A673 (cell line): ENCODE measurements at regions not wholly inside any gene's neighbourhood (a gene's known extent, or its start where the extent isn't known, plus 50 kb on each side); places are given as distances from the start of the nearest gene placed in this dataset.

ENCODE experiments used
- BruUV-seq: library from RNA; stranded (reverse); fragments of 400-500 nt; replicated peaks from 2 replicates; lab custom pipeline; 2021; lab: Mats Ljungman, UMichigan
- CTCF ChIA-PET: fragments of 300-600 bp; sonication (Branson Sonifier 250); formaldehyde crosslinking; loops from one replicate; lab custom pipeline; 2022; ENCODE audit warnings: antibody characterized with exemption; lab: Charles Lee
- POLR2A ChIA-PET: fragments of 300-600 bp; sonication (Branson Sonifier 250); formaldehyde crosslinking; loops from one replicate; lab custom pipeline; 2022; ENCODE audit warnings: antibody characterized with exemption; ENCODE audit not compliant: low non-redundant PET; lab: Charles Lee
- DNase-seq: peaks from one replicate; pipeline ENCODE4 v3.0.0-alpha.2; 2015; ENCODE audit warnings: low spot score
- H3K27ac ChIP-seq: fragments of 200-600 bp; sonication (generic); 2 replicates; pipeline ENCODE4 v1.5.1; 2016; ENCODE audit warnings: mixed run types, low read depth, mild to moderate bottlenecking, mixed read lengths, antibody characterized with exemption, low read length; ENCODE audit not compliant: poor library complexity, severe bottlenecking
- H3K27me3 ChIP-seq: fragments of 200-600 bp; sonication (generic); replicated peaks from 2 replicates; pipeline ENCODE4 v1.6.1; 2017; ENCODE audit warnings: mixed run types, low read depth, mild to moderate bottlenecking, mixed read lengths, antibody characterized with exemption, low read length; ENCODE audit not compliant: insufficient read depth, poor library complexity
- H3K36me3 ChIP-seq: fragments of 200-600 bp; sonication (generic); 2 replicates; pipeline ENCODE4 v1.6.1; 2016; ENCODE audit warnings: mixed run types, mild to moderate bottlenecking, mixed read lengths, antibody characterized with exemption, low read length; ENCODE audit not compliant: insufficient read depth, poor library complexity, severe bottlenecking
- H3K4me1 ChIP-seq: fragments of 200-600 bp; sonication (generic); 2 replicates; pipeline ENCODE4 v1.6.1; 2017; ENCODE audit warnings: mixed run types, mild to moderate bottlenecking, mixed read lengths, antibody characterized with exemption, low read length; ENCODE audit not compliant: insufficient read depth, poor library complexity, severe bottlenecking
- H3K4me3 ChIP-seq: fragments of 200-600 bp; sonication (generic); 2 replicates; pipeline ENCODE4 v1.5.1; 2016; ENCODE audit warnings: low read depth, mixed run types, mild to moderate bottlenecking, mixed read lengths, low read length; ENCODE audit not compliant: poor library complexity, severe bottlenecking
- H3K9me3 ChIP-seq: fragments of 200-600 bp; sonication (generic); 2 replicates; pipeline ENCODE4 v1.6.1; 2016; ENCODE audit warnings: mixed run types, low read depth, mild to moderate bottlenecking, mixed read lengths, antibody characterized with exemption, low read length; ENCODE audit not compliant: poor library complexity, severe bottlenecking
- EZH2 ChIP-seq: fragments of 200-600 bp; sonication (generic); IDR thresholded peaks from 2 replicates; pipeline ENCODE4 v1.6.1; 2017; ENCODE audit warnings: borderline replicate concordance, low read depth, mild to moderate bottlenecking, mixed read lengths, antibody characterized with exemption, low read length; ENCODE audit not compliant: poor library complexity, severe bottlenecking
- intact Hi-C: fragments of 100-400 bp; cut with micrococcal nuclease; formaldehyde crosslinking; loops from one replicate; pipeline ENCODE4 v1.10.0; 2022; ENCODE audit not compliant: unreplicated experiment
- TF ChIP-seq, protein P1 (sequence below): fragments of 300-800, 200-600 bp; sonication (generic); conservative IDR thresholded peaks from 2 replicates; pipeline ENCODE4 v1.5.1; 2017; ENCODE audit warnings: low read depth, mild to moderate bottlenecking, antibody characterized with exemption, low read length, moderate library complexity, mixed read lengths

DNA sequence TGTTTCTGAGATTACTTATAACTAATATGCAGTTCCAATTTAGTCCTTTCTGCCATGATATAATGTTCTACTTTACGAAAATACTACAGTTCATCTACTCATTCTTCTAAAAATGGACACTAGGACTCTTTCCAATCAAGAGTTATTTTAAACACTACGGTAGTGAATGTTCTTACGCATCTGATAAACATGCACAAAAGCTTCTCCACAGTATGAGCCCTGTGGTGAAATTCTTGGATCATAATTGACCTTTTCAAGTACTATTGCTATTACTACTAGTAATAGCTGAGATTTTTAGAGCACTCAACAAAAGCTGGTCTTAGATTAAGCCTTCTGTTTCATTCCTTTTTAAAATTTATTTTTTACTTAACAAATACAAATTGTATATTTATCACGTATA is 106.4 kb downstream of the CH25H start:
- no peak for DNase-seq
- POLR2A ChIA-PET: no interaction called here
- Histone ChIP-seq H3K9me3 (no peaks in the 10 kb centered on the region), H3K27ac (no peak overlapping the region), H3K36me3 (no peaks in the 10 kb centered on the region), H3K27me3 (no peaks in the 10 kb centered on the region), H3K4me1 (no peaks in the 10 kb centered on the region), H3K4me3 (no peak overlapping the region)
- intact Hi-C loops: no loop called here
- no TSS peak for BruUV-seq
- no peak for TF ChIP-seq EZH2
- TF ChIP-seq, protein P1, sequence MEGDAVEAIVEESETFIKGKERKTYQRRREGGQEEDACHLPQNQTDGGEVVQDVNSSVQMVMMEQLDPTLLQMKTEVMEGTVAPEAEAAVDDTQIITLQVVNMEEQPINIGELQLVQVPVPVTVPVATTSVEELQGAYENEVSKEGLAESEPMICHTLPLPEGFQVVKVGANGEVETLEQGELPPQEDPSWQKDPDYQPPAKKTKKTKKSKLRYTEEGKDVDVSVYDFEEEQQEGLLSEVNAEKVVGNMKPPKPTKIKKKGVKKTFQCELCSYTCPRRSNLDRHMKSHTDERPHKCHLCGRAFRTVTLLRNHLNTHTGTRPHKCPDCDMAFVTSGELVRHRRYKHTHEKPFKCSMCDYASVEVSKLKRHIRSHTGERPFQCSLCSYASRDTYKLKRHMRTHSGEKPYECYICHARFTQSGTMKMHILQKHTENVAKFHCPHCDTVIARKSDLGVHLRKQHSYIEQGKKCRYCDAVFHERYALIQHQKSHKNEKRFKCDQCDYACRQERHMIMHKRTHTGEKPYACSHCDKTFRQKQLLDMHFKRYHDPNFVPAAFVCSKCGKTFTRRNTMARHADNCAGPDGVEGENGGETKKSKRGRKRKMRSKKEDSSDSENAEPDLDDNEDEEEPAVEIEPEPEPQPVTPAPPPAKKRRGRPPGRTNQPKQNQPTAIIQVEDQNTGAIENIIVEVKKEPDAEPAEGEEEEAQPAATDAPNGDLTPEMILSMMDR: no peak
- CTCF ChIA-PET: no interaction called here

DNA sequence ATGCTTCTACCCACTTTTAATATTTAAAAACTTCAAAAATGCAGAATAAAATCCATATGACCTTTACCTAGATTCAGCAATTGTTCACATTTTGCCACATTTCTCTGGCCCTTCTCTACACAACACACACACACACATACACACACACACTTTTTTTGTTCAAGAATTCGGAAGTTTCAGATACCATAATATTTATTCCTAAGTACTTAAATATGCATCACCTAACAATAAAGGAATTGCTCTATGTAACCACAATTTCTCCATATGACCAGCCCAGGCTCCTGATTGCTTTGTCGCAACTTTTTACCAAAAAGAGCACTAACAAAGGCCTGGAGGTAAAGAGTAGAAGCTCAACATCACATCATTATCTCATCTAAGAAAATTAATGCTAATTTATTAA is 106.6 kb downstream of the FAS start:
- Histone ChIP-seq H3K4me1 (no peaks in the 10 kb centered on the region), H3K4me3 (no peak overlapping the region), H3K27me3 (no peaks in the 10 kb centered on the region), H3K27ac (no peak overlapping the region), H3K36me3 (no peaks in the 10 kb centered on the region), H3K9me3 (no peaks in the 10 kb centered on the region)
- DNase-seq: no peak
- no TSS peak for BruUV-seq
- intact Hi-C loops: no loop called here
- CTCF ChIA-PET: interaction anchor here (0.6 kb wide), 1 partner anchor 638 kb away, joined by 3 read pairs; no protein-coding TSS in a partner anchor
- TF ChIP-seq, protein P1: no peak
- no peak for TF ChIP-seq EZH2
- POLR2A ChIA-PET: no interaction called here

DNA sequence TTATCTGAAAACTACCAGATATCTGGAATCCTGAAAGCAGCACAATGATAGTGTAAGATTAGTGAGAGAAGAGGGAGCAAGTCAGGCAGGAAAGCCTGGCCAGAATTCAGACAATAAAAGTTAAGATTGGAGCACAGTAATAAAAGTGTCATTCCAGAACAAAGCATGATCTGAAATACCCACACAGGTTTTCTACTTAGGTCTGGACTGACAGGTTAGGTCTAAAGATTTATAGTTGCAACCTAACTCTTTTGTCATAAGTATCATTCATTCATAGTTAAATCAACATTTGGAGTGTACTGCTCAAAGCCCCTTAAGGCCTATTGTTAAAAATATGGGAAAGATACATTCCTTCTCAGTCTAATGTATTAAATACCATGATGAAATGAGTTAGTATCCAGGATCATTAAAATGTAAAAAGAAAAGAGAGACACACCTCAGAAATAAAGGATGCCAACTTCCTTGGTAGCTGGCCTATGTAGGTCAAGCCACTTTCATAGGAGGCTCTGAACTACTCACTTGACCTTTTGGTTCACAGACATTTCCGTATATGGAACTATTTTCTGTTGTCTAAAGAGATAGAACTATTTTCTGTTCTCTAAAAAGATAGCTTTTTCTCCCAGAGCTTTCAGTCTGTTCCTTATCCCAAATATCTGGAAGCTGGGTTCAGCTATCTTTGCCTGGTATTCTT is 105.2 kb downstream of the FAS start:
- Histone ChIP-seq H3K4me1 (no peaks in the 10 kb centered on the region), H3K27ac (no peak overlapping the region), H3K9me3 (no peaks in the 10 kb centered on the region), H3K36me3 (no peaks in the 10 kb centered on the region), H3K4me3 (no peak overlapping the region), H3K27me3 (no peaks in the 10 kb centered on the region)
- ChIA-PET POLR2A (no interaction called here), CTCF (no interaction called here)
- no TSS peak for BruUV-seq
- DNase-seq: no peak
- TF ChIP-seq EZH2: no peak
- TF ChIP-seq, protein P1: no peak
- intact Hi-C loops: no loop called here
